GM12891 (cell line): ENCODE measurements at regions not wholly inside any gene's neighbourhood (a gene's known extent, or its start where the extent isn't known, plus 50 kb on each side); places are given as distances from the start of the nearest gene placed in this dataset.

Source experiments
- POLR2A ChIP-seq: IDR thresholded peaks from 2 replicates; pipeline ENCODE4 v1.6.1; 2011; ENCODE audit warnings: low read depth, low read length, control low read depth
- POLR2AphosphoS5 ChIP-seq: IDR thresholded peaks from 2 replicates; pipeline ENCODE4 v1.6.1; 2011; ENCODE audit warnings: low read depth, low read length, control low read depth
- POU2F2 ChIP-seq: IDR thresholded peaks from 2 replicates; pipeline ENCODE4 v1.6.1; 2011; ENCODE audit warnings: low read depth, mild to moderate bottlenecking, control low read depth, low read length, moderate library complexity

GRCh38 chr11:32317643-32318042 is 117.7 kb downstream of the WT1 start:
- TF ChIP-seq POLR2AphosphoS5 (no peak), POLR2A (no peak), POU2F2 (no peak)
